HG03060 (cell line): ENCODE measurements at regions not wholly inside any gene's neighbourhood (a gene's known extent, or its start where the extent isn't known, plus 50 kb on each side); places are given as distances from the start of the nearest gene placed in this dataset.

Experiments
- ATAC-seq: cut with Tn5 transposase; IDR thresholded peaks from one replicate; pipeline ENCODE4 v1.9.1; 2021; ENCODE audit warnings: low read depth, moderate number of reproducible peaks; ENCODE audit not compliant: unreplicated experiment

DNA sequence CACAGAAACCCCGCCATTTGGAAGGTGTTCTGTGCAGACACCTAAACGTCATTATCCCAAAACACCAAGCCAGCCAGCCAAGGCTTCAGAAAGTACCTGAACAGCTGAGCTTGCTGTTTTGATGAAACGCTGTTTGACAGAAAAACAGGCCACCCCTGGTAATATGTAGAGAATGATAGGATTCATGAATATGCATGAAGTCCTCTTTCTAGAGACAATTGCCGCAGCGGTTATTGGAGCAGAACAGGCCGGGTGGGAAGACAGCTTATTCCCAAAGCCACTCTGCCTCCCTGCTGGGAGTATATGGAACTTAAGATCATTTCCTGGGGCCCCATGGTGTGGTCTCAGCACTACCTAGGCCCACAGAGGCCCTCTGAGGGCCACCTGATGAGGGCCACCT lies 229.5 kb downstream of the UQCRFS1 start:
- no peak for ATAC-seq

DNA sequence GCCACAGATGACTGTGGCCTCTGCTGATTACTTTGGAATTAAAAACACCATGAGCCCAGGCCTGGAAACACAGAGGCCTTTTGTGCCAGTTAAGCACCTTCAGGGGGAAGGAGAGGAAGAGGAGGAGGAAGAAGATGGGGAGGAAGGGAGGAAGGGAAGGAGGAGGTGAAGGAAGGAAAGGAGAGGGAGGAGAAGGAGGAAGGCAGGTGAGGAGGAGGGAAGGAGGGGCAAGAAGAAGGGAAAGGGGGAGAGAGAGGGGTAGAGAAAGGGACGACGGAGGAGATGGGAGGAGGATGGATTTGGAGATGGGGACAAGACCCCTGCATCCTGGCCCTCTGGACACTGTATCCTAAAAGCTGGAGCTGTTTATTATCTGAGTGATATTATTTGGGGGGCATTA lies 231.0 kb downstream of the UQCRFS1 start:
- no peak for ATAC-seq

DNA sequence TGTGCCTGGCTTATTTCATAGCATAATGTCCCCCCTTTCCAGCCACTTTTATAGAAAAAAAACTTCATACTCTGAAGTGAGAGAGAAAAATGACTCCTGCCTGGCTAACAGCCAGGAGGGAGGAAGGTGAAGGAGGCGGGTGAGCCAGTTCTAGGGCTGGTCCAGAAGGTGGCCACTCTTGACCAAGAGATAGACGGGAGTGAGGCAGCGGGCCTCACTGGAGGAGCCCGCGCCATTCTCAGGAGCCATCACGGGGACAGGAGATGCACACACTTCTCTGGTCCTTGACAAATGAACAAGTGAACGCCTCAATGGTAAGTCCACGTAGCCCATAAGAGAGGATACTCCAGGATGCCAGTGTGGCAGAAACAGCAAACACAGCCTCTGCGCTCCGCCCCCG lies 231.4 kb downstream of the UQCRFS1 start:
- no peak for ATAC-seq

- no peak for ATAC-seq
Observed at GRCh38 chr19:28980236-28980868, 232.6 kb downstream of the UQCRFS1 start.

DNA sequence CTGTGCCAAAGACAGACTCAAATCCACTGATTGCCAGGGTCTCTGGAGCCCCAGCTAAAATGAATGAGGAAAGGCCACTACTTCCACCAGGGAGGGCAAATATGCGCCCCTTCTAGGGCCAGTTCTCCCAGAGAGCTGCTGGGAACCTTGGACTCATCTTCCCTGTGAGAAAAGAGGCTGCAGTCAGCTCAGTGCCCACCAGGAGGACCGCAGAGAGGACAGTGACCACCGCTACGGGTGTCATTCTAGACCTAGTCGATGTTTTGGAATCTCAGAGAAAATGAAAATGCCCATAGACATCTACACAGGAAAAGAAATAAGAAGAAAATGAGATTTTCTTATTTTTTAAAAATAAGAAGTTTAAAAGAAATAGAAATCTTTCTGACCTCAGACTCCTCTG lies 235.1 kb downstream of the UQCRFS1 start:
- ATAC-seq: no peak

DNA sequence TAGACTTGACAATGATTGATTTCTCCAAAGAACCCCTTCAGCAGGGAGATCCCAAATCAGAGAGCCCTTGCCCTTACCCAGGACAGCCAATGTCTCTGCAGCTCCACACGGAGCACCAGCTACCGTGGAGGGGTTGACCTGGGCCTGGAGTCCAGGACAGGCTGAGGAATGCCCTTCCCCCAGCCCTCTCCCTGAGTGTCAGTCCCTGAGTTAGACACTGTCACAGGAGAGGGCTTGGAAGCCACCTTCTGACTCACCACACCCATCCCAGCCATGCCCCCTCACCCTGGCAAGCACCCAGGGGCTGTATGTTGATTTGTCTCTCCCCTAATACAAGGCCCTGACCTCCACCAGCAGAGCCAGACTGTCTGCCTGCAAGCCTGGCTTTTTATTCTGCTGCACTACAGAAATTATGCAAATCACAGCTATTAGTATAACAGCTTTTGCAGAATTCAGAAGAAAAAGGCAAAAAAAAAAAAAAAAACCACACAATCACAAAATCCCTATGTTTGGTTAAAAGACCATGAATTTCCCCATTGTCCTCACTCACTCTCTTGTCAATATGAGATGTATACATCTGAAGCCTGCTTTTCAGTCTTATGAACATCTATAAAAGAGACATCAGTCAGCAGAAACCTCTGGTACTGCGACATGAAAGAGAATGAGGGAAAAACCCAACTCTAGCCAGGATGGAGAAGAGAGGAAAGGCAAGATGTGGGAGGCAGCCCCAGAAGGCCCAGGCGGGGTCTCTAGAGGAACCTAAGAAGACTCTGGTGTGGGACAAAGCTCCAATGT lies 240.7 kb downstream of the UQCRFS1 start:
- no peak for ATAC-seq

DNA sequence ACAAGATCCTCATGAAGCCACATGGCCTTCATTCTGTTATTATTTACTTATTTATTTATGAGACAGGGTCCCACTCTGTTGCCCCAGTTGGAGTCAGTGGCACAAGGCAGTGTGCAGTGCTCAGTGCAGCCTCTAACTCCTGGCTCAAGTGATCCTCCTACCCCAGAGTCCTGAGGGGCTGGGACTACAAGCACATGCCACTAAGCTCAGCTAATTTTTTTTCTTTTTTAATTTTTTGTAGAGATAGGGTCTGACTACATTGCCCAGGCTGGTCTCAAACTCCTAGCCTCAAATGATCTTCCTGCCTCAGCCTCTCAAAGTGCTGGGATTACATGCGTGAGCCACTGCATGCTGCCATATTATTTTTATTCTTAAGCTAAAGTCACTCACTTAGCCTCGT lies 241.4 kb downstream of the UQCRFS1 start:
- no peak for ATAC-seq

DNA sequence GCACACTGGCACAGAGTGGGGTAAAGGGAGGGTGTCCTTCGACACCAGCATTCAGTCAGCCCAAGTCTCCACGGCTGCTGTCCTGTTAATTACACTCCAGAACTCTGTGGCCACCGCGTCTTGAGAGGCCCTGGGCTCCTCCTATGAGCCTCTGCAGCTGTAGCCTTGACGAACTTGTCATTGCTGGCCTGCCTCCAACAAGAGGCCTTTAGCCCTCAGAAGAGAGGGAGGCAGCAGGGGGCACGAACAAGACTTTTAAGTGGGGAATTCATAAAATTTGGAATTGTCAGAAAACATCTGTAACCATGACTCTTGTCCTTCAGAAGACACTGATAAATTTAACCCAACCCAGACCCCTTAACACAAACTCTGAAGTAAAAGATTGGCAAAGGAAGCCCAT lies 241.9 kb downstream of the UQCRFS1 start:
- no peak for ATAC-seq

DNA sequence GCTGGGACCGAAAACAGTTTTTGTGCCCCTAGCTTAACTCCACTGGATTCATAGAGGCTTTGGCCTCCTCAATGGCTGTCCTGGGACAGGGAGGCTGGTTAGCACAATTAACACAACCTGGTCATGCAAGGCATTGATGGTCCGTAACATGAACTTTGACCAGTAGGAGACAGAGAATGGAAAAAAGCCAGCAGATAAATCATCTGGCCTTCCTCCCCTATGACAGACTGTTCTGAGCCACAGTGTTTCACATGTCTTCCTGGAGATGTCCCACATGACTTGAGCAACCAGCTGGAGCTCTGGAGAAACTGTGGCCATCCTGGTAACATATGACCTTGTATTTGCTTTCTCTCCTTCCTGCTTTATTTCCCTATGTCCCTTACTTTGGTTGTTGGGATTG lies 244.2 kb downstream of the UQCRFS1 start:
- no peak for ATAC-seq

DNA sequence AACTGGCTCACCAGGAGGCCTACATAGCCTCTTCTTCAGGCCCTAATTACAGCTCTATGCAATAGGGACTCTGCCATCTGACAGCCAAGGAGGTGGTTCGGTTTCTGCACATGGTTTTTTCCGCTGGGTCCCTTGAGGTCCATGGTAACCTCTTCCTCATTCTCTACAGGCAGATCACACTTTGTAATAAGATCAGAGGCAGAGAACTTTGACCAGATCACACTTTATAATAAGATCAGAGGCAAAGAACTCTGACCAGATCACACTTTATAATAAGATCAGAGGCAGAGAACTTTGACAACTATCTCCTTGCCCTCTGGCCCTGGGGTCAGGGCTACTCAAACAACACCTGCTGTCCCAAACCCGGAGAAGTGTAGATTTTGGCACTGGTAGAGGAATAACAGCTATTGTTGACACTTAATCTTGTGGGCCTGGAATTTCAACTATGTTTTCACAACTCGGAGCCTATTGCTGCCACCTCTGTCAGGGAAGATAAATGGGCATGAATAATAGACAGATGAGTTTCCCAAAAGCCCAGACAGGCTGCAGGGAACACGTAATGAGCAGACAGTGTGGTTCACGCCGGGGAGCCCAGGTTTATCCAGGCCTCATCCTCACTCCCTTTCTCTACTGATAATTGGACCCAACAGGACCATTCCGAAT lies 246.1 kb downstream of the UQCRFS1 start:
- no peak for ATAC-seq

DNA sequence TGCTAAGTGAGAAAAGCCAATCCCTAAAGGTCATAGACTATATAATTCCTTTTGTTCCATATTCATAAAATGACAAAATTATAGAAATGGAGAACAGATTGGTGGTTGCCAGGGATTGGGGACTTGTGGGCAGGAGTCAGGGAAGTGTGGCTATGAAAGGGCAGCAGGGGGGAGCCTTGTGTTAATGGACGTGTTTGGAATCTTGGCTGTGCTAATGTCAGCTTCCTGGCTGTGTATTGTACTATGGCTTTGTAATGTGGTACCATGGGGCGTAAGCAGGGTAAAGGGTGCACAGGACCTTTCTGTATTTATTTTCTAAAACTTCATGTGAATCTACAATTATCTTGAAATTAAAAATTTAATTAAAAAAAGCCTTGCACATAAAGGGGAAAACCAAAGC lies 248.5 kb downstream of the UQCRFS1 start:
- ATAC-seq: no peak

- ATAC-seq: no peak
Observed at GRCh38 chr19:28963486-28964250, 249.3 kb downstream of the UQCRFS1 start.

- ATAC-seq: no peak
Observed at GRCh38 chr19:28961772-28962500, 251.0 kb downstream of the UQCRFS1 start.

- no peak for ATAC-seq
Observed at GRCh38 chr19:28960986-28961705, 251.8 kb downstream of the UQCRFS1 start.

GRCh38 chr19:28960586-28960985 lies 252.4 kb downstream of the UQCRFS1 start:
- no peak for ATAC-seq

GRCh38 chr19:28956961-28957360 lies 256.0 kb downstream of the UQCRFS1 start:
- ATAC-seq: no peak

GRCh38 chr19:28956421-28956820 lies 256.5 kb downstream of the UQCRFS1 start:
- ATAC-seq: no peak

- ATAC-seq: no peak
Observed at GRCh38 chr19:28949535-28949934, 263.4 kb downstream of the UQCRFS1 start.

DNA sequence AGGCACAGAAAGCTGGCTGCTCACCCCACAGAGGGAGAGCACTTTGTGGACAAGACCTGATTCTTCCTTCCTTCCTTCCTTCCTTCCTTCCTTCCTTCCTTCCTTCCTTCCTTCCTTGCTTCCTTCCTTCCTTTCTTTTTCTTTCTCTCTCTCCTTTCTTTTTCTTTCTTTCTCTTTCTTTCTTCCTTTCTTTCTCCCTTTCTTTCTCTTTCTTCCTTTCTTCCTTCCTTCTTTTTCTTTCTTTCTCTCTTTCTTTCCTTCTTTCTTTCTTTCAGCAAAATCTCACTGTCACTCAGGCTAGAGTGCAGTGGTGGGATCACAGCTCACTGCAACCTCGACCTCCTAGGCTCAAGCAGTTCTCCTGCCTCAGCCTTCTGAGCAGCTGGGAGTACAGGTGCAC lies 263.9 kb downstream of the UQCRFS1 start:
- no peak for ATAC-seq

GRCh38 chr19:28948566-28948965 lies 264.4 kb downstream of the UQCRFS1 start:
- ATAC-seq: no peak
